ENCODE measurements at regions not wholly inside any gene's neighbourhood (a gene's known extent, or its start where the extent isn't known, plus 50 kb on each side); places are given as distances from the start of the nearest gene placed in this dataset.

- no peak overlapping the region for H3K27ac ChIP-seq (replicated peaks)
- no peak for DNase-seq (ENCODE audit: low read depth in 1 of 2, low spot score in 1 of 2)
- no peaks in the 10 kb centered on the region for H3K27me3 ChIP-seq (ENCODE audit: insufficient read depth, poor library complexity, severe bottlenecking)
- H3K4me3 ChIP-seq (replicated peaks; ENCODE audit: insufficient read depth, low read length): no peak overlapping the region
- no peak for TF ChIP-seq GABPA (IDR thresholded peaks at IDR 0.05; ENCODE audit: low read depth)
Measured at GRCh38 chr2:223314811-223315210, 262.8 kb downstream of the KCNE4 start.

GRCh38 chr2:223315813-223316212 lies 263.8 kb downstream of the KCNE4 start:
- no peaks in the 10 kb centered on the region for H3K27me3 ChIP-seq (ENCODE audit: insufficient read depth, poor library complexity, severe bottlenecking)
- H3K27ac ChIP-seq (replicated peaks): no peak overlapping the region
- no peak overlapping the region for H3K4me3 ChIP-seq (replicated peaks; ENCODE audit: insufficient read depth, low read length)
- no peak for DNase-seq (ENCODE audit: low read depth in 1 of 2, low spot score in 1 of 2)
- no peak for TF ChIP-seq GABPA (IDR thresholded peaks at IDR 0.05; ENCODE audit: low read depth)
- TF ChIP-seq POLR2AphosphoS5 (IDR thresholded peaks at IDR 0.05; ENCODE audit: low read depth): no peak
- no peak for TF ChIP-seq REST (IDR thresholded peaks at IDR 0.05; ENCODE audit: insufficient replicate concordance, low read depth)

GRCh38 chr2:223316342-223316741 lies 264.4 kb downstream of the KCNE4 start:
- TF ChIP-seq GABPA (IDR thresholded peaks at IDR 0.05; ENCODE audit: low read depth) (no peak), CTCF (IDR thresholded peaks at IDR 0.05; ENCODE audit: insufficient read depth, low read length) (no peak), REST (IDR thresholded peaks at IDR 0.05; ENCODE audit: insufficient replicate concordance, low read depth) (no peak), POLR2AphosphoS5 (IDR thresholded peaks at IDR 0.05; ENCODE audit: low read depth) (no peak), SPI1 (IDR thresholded peaks at IDR 0.05; ENCODE audit: borderline replicate concordance, low read depth) (no peak)

GRCh38 chr2:223319601-223320000 lies 267.6 kb downstream of the KCNE4 start:
- no peak overlapping the region for H3K27ac ChIP-seq (replicated peaks)
- H3K4me3 ChIP-seq (replicated peaks; ENCODE audit: insufficient read depth, low read length): no peak overlapping the region
- DNase-seq (ENCODE audit: low read depth in 1 of 2, low spot score in 1 of 2): no peak
- no peaks in the 10 kb centered on the region for H3K27me3 ChIP-seq (ENCODE audit: insufficient read depth, poor library complexity, severe bottlenecking)
- TF ChIP-seq CTCF (IDR thresholded peaks at IDR 0.05; ENCODE audit: insufficient read depth, low read length) (no peak), POLR2AphosphoS5 (IDR thresholded peaks at IDR 0.05; ENCODE audit: low read depth) (no peak), REST (IDR thresholded peaks at IDR 0.05; ENCODE audit: insufficient replicate concordance, low read depth) (no peak), GABPA (IDR thresholded peaks at IDR 0.05; ENCODE audit: low read depth) (no peak), SPI1 (IDR thresholded peaks at IDR 0.05; ENCODE audit: borderline replicate concordance, low read depth) (no peak)

More at GRCh38 chr2:223316342-223316741, 264.4 kb downstream of the KCNE4 start:
- no peak overlapping the region for H3K4me3 ChIP-seq (replicated peaks; ENCODE audit: insufficient read depth, low read length)
- H3K27me3 ChIP-seq (ENCODE audit: insufficient read depth, poor library complexity, severe bottlenecking): no peaks in the 10 kb centered on the region
- DNase-seq (ENCODE audit: low read depth in 1 of 2, low spot score in 1 of 2): no peak
- H3K27ac ChIP-seq (replicated peaks): no peak overlapping the region
